GM18951 (cell line): ENCODE measurements at regions not wholly inside any gene's neighbourhood (a gene's known extent, or its start where the extent isn't known, plus 50 kb on each side); places are given as distances from the start of the nearest gene placed in this dataset.

Experiments used
- POLR2A ChIP-seq: IDR thresholded peaks from 4 replicates; pipeline ENCODE4 v1.6.1; 2011; ENCODE audit warnings: mild to moderate bottlenecking; ENCODE audit not compliant: insufficient read length, insufficient read depth; ENCODE audit errors: extremely low read depth
- in situ Hi-C: fragments of 300-500 bp; cut with MboI; formaldehyde crosslinking; loops from one replicate; pipeline ENCODE4 v1.12.0; 2022; ENCODE audit warnings: low sequenced_read_pairs, mixed read lengths, inconsistent platforms; ENCODE audit not compliant: unreplicated experiment

DNA sequence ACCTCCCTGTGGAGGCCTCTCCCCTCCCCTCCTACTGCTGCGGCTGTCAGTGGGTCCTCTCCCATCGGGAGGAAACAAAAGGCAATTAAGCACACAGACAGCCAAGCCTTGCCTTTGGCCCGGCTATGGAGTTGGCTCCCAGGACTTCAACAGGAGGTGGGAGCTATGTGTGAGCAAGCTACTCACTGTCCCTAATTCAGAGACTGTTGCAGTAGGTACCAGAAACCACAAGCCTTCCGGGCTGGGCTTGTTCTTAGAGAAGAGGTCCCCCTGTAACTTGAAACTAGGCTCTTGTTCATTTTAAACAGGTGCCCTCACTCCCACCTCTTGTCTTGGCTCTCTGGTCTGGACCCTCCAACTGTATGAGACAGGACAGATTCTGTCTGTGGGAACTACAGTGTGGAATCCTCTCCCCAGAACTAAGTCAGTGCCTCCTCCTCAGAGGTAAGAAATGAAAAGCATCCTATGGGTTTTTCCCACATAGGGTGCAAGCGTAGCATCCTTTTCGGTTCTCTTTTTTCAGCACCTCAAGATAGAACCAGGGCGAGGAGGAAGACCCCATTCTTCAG, 561.1 kb downstream of the EBF1 start:
- TF ChIP-seq POLR2A, result no peak
- in situ Hi-C loops, result no loop called here

GRCh38 chr5:158537366-158537765, 562.4 kb downstream of the EBF1 start:
- in situ Hi-C loops, result no loop called here
- no peak for TF ChIP-seq POLR2A

DNA sequence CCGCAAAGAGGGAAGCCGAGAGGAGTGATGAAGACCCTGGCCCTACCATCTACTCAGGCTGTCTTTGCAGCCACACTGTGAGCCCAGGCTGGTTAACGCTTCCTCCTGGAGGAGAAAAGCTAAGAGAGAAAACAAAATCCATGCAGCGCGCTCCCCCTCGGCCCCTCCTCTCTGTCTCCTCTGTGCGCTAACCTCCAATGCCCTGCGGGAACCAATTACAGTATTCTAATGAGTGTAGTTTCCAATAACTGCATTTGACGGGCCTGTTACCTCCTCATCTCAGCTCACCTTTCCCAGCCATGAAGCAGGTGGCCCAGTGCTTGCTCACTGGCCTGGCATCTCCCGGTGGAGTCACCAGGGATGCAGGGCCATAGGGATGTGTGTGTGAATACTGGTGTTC, 565.5 kb downstream of the EBF1 start:
- TF ChIP-seq POLR2A, result no peak
- in situ Hi-C loops, result no loop called here

- in situ Hi-C loops, result no loop called here
- no peak for TF ChIP-seq POLR2A
These were observed 567.0 kb downstream of the EBF1 start for GRCh38 chr5:158532739-158533138.

- no peak for TF ChIP-seq POLR2A
- in situ Hi-C loops, result no loop called here
These were observed 567.9 kb downstream of the EBF1 start for GRCh38 chr5:158531860-158532259.

DNA sequence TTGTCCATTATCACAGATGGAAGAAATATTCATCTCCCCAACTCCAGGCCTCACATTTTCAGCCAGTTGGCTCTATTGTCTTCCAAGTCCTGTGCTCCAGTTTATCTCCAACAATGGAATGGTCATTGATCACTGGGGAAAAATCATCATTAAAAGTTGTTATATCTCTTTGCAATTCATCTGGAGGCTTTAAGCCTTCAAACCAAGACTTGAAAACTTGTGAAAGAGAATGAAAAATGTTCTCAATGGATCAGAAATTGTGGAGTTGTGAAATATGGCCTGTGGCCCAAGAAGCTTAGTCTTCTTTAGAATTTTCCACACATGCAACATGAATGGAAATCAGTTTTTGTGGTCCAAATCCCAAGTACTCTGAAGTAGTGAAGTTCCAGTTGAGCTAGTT, 569.6 kb downstream of the EBF1 start:
- in situ Hi-C loops, result no loop called here
- no peak for TF ChIP-seq POLR2A

- in situ Hi-C loops, result no loop called here
- no peak for TF ChIP-seq POLR2A
These were observed 570.3 kb downstream of the EBF1 start for GRCh38 chr5:158529454-158529853.

- TF ChIP-seq POLR2A, result no peak
- in situ Hi-C loops, result no loop called here
These were observed 574.1 kb downstream of the EBF1 start for GRCh38 chr5:158525663-158526062.

GRCh38 chr5:158524070-158524469, 575.6 kb downstream of the EBF1 start:
- in situ Hi-C loops, result no loop called here
- TF ChIP-seq POLR2A, result no peak

- in situ Hi-C loops, result no loop called here
- no peak for TF ChIP-seq POLR2A
These were observed 576.9 kb downstream of the EBF1 start for GRCh38 chr5:158522776-158523175.

DNA sequence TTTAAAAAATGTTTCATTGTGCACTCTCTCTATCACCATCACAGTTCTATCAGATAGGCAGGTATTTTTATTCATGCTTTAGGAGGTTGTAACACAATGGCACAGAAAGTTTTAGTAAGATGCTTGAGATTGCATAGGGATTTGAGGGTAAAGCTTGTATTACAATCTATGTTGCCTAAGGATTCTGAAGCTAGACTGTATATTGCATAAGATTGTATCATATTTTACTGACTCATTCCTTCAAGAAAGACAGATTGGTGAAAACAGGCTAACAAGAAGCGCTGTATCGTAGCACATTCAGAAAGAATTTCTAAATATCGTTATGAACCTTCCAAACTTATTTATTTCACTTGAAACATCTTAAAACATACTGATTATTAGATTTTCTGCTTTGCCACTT, 577.7 kb downstream of the EBF1 start:
- TF ChIP-seq POLR2A, result no peak
- in situ Hi-C loops, result no loop called here

DNA sequence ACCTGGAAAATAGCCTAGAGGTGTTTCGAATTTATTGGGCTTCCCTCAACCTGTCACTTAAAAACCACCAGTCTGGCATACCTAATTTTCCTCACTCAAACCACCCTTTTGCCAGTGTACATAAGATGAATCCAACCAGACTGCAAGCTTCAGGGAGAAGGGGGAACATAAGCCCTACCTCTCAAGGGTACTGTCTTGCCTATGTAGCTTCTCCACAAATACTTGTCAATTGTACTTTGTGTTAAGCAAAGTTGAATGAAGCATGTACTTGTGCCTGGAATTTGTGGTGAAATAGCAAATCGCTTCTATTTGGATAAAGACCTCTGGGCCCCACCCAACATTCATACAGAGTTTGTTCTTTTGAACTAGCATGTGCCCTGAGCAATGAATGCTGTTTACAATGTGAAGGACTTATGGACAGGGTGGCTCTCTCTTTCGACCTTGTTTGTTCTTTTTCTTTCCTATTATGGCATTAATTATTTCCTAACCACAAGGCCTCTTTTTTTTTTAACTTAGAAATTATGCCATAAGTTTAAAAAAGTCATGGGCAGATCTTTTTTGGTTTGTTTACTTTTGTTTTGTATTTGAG, 580.2 kb downstream of the EBF1 start:
- TF ChIP-seq POLR2A, result no peak
- in situ Hi-C loops, result no loop called here

DNA sequence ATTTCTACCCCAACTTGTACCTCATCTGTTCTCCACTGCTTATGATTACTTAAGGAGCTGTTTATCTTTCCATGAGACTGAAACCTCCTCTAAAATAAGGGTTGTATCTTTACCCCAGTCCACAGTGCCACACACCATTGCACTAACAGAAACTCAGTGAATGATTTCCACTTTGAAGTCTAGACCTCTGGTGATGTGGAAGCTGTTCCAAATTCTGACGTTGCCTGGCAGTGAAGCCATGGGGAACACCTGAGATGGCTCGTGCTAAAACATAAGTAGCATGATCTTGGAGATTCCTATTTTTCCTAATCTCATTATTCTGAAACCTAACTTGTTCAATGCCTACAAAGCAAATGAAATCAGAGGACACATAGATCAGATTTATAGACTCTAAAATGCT, 583.2 kb downstream of the EBF1 start:
- in situ Hi-C loops, result no loop called here
- TF ChIP-seq POLR2A, result no peak

GRCh38 chr5:158514986-158515359, 584.7 kb downstream of the EBF1 start:
- no peak for TF ChIP-seq POLR2A
- in situ Hi-C loops, result no loop called here
